Epithelial cell of proximal tubule (primary cell): ENCODE measurements at regions not wholly inside any gene's neighbourhood (a gene's known extent, or its start where the extent isn't known, plus 50 kb on each side); places are given as distances from the start of the nearest gene placed in this dataset.
A peak's percentile ranks its signal among the peaks of the same experiment; 100 is the strongest.
"Not testable (repeated sequence)": the region's sequence is repeated elsewhere in the genome, so short reads cannot be mapped to it uniquely, and the experiment has no call there.

Source experiments
- DNase-seq: peaks from one replicate; pipeline ENCODE4 v3.0.0-alpha.2; 2011; ENCODE audit warnings: low read depth
- H3K4me3 ChIP-seq: 2 replicates; pipeline ENCODE4 v1.5.1; 2011; ENCODE audit warnings: low read depth, mild to moderate bottlenecking, low read length
- CTCF ChIP-seq: conservative IDR thresholded peaks from 2 replicates; pipeline ENCODE4 v1.5.1; 2012; ENCODE audit warnings: low read depth, mild to moderate bottlenecking, low read length

DNA sequence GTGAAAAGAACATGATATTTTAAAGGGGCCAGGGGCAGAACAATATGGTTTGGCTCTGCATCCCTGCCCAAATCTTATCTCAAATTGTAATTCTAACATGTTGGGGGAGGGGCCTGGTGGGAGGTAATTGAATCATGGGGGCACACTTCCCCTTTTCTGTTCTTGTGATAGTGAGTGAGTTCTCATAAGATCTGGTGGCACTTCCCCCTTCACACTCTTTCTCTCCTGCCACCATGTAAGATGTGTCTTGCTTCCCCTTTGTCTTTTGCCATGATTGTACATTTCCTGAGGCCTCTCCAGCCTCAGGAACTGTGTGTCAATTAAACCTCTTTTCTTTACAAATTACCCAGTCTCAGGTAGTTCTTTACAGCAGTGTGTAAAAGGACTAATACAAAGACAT is 177.1 kb upstream of the ZNF322 start:
- H3K4me3 ChIP-seq, DNase-seq: not testable (repeated sequence)

GRCh38 chr6:26844823-26845222 is 185.3 kb upstream of the ZNF322 start:
- H3K4me3 ChIP-seq, result not testable (repeated sequence)

GRCh38 chr6:26857289-26857688 is 197.7 kb upstream of the ZNF322 start:
- H3K4me3 ChIP-seq, DNase-seq: not testable (repeated sequence)

More at GRCh38 chr6:26844823-26845222, 185.3 kb upstream of the ZNF322 start:
- DNase-seq, result not testable (repeated sequence)

- DNase-seq, H3K4me3 ChIP-seq: not testable (repeated sequence)
These were observed 199.7 kb upstream of the ZNF322 start for GRCh38 chr6:26859067-26859770.

- not testable (repeated sequence) for H3K4me3 ChIP-seq, DNase-seq
These were observed 200.2 kb upstream of the ZNF322 start for GRCh38 chr6:26859771-26860163.

- not testable (repeated sequence) for DNase-seq, H3K4me3 ChIP-seq
These were observed 202.4 kb upstream of the ZNF322 start for GRCh38 chr6:26861913-26862312.

- not testable (repeated sequence) for H3K4me3 ChIP-seq, DNase-seq
These were observed 204.1 kb upstream of the ZNF322 start for GRCh38 chr6:26863641-26864040.

- DNase-seq, H3K4me3 ChIP-seq: not testable (repeated sequence)
These were observed 239.2 kb upstream of the ZNF322 start for GRCh38 chr6:26898785-26899184.

DNA sequence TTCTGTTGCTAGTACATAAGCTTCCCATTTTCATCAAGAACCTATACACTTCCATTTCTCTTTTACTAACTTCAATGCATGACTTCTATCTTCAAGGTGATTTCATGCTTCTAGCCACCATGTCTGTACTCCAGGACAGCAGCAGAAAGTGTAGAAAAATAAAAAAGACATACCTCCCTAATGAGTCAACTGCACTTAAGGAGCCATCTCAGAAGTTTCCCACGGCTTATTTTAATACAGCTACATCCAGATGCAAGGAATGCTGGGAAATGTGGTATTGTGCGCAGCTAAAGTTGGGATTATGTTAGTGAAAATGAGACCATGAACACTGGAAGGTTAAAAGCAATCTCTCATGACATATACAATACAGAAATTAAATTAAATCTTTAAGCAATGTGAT is 264.7 kb upstream of the ZNF322 start:
- not testable (repeated sequence) for H3K4me3 ChIP-seq, DNase-seq

GRCh38 chr6:26928190-26928589 is 268.6 kb upstream of the ZNF322 start:
- DNase-seq, H3K4me3 ChIP-seq: not testable (repeated sequence)

DNA sequence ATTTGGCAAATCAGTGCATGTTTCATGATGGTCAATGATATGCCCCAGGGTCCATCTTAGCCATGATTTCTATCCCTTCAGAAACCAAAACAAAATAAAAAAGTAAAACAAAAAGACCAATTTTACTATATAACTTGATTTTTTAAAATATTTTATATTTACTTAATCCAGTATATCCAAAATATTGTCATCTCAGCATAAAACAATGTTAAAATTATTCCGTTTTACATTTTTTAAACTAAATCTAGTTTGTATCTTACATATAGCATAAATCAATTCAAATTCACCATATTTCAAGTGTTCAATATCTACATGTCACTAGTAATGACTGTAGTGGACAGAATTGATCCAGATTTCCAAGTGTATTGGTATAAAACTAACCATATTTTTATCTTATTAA is 277.7 kb upstream of the ZNF322 start:
- not testable (repeated sequence) for DNase-seq, H3K4me3 ChIP-seq

DNA sequence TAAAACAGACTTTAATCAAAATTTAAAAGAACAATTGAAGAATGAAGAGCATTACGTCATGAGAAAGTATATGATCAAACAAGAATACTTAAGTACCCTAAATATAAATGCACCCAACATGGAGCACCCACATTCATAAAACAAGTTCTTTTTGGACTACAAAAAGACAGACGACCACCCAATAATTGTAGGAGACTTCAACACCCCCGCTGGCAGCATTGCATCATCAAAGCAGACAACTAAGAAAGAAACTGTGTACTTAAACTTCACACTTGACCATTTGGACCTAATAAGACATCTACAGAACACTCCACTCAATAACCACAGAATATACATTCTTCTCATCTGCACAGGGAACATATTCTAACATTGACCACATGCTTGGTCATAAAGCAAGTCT is 291.7 kb upstream of the ZNF322 start:
- DNase-seq, H3K4me3 ChIP-seq: not testable (repeated sequence)

- H3K4me3 ChIP-seq, result peak overlapping the region; percentile 55
- DNase-seq, result peak; percentile 50
These were observed 291.4 kb upstream of the PRSS16 start for GRCh38 chr6:26956078-26956600.

DNA sequence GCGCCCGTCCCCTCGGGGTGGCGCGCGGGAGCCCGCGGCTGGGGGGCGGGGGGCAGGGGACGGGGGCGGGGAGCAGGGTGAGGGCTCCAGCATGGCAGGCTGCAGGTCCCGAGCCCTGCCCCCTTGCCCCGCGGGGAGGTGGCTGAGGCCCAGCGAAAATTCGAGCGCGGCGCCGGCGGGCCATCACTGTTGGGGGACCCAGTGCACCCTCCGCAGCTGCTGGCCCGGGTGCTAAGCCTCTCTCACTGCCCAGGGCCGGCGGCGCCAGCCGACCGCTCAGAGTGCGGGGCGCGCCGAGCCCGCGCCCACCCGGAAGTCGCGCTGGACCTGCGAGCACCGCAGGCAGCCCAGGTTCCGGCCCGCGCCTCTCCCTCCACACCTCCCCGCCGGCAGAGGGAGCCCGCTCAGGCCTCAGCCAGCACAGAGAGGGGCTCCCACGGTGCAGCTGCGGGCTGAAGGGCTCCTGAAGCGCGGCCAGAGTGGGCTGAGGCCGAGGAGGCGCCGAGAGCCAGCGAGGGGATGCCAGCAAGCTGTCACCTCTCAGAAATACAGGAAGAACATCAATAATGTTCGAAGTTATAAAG is 290.8 kb upstream of the PRSS16 start:
- peak overlapping the region; percentile 55 for H3K4me3 ChIP-seq
- TF ChIP-seq CTCF, result peak; percentile 50
- not testable (repeated sequence) for DNase-seq

GRCh38 chr6:26957399-26958127 is 289.9 kb upstream of the PRSS16 start:
- not testable (repeated sequence) for DNase-seq
- peak overlapping the region; percentile 55 for H3K4me3 ChIP-seq

DNA sequence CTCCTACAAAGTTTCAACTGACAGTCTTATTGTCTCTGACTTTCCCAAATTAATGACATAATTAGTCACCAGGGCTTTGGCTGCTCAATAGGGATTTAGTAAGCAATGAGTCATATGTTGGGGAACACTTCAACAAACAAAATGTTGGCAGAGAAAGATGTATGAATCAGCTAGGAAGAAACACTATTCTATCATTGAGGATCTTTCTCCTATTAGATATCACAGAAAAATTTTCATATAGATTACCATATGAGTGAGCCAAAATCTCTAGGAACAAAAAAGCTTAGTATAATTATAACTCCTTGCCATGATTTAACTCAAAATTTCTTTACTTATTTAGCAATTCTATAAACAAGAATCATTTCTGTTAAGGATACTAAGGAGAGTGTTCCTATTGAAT is 286.3 kb upstream of the PRSS16 start:
- not testable (repeated sequence) for H3K4me3 ChIP-seq, DNase-seq
